ENCODE measurements at regions not wholly inside any gene's neighbourhood (a gene's known extent, or its start where the extent isn't known, plus 50 kb on each side); places are given as distances from the start of the nearest gene placed in this dataset.

DNA sequence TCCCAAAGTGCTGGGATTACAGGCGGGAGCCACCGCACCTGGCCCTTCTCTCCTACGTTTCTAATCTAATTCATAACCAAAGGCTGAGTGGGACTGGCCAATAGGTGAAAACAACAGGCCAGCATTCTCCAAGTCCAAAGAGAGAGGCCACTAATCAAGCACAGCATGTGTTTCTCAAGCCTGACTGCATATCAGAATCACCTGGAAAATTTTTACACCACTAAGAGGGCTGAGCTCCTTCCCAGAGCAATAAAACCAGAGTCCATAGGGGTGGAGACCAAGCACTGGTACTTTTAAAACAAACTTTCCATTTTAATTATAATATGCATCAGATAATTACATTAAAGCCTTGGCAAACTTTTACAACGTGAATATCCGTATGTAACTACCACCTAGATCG lies 254.4 kb downstream of the OPA1 start:
- DNase-seq (ENCODE audit: low read depth, low spot score): no peak

DNA sequence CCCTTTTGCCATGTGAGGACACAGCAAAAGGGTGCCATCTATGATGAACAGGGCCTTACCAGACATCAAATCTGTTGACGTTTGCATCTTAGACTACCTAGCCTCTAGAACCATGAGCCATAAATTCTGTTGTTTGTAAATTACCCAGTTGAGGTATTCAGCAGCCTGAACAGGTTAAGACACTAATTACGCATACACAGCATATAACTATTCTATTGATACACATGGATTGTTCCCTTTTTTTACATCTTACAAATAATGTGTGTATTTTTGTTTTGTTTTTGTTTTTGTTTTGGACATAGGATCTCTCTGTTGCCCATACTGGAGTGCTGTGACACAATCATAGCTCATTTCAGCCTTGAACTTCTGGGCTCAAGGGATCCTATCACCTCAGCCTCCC lies 255.5 kb downstream of the OPA1 start:
- no peak for DNase-seq (ENCODE audit: low read depth, low spot score)

DNA sequence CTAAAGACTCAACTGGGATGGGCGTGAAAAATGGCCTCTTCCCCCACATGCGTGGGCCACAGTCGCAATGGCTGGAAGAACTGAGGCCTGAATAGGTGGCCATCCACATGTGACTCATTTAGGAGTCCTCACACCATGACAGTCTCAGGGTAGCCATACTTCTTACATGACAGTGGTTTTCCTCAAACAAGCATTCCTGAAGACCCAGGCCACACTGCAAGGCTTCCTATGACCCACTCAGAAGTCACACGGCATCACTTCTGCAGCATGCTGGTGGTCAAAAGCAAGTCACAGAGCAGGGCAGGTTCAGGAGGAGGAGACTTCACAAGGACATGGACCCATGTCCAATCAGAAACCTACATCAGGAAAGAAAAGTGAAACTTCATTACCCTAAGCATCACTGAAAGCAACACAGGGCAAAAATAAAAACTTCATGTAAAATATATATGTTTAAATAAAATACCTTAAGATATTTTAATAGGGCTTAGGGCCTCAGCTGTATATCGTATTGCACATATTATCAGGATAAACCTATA lies 257.1 kb downstream of the OPA1 start:
- no peak for DNase-seq (ENCODE audit: low read depth, low spot score)

DNA sequence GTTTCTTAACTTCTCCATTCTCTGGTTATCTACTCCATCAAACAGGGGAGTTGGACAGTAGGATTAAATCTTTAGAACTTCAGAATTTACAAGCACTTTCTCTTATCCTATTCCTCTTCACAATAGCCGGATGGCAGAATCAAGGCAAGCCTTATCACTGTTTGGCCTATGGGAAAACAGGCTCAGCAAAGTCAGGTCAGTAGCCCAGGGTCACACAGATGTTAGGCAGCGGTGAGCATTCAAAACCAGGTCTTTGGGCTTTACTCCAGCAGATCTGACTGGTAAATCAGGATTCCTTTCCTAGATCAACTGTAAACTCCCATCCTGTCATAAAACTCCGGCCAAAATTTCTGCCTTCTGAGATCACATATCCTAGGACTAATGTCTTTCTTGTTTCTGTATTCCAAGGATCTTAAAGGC lies 258.4 kb downstream of the OPA1 start:
- DNase-seq (ENCODE audit: low read depth, low spot score): no peak

DNA sequence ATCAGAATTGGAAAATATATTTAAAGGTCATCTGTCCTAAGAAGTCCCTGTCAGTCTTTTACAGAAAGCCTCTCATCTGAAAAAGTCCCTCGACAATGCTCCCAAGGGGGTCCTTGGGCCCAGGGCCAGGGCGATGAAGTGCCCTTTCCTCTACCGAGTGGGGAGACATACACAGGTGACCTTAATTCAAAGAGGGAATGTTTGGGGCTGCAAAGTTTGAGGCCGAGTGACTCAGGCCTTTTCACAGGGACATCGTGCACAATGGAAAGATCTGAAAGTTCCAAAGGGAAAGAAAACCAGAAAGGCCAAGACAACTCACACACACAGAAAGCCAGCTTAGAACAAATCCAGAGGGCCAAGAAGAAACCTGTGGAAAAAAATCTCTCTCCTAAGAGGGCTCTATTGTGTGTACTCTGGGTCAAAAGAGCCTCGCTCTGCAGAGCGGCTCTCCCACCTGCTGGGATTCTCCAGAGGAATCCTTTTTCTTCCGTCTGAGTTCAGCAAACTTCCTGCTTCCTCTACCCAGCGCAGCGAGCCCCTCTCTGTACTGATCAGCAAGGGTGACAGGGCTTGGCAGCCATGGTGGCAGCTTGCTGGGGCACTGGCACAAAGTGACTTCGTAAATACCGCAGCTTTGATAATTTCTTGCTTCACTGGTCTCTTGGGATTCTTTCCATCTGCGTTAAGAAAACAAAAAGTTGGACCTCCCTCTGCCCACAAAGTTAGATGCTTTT lies 259.1 kb downstream of the OPA1 start:
- DNase-seq (ENCODE audit: low read depth, low spot score): no peak

DNA sequence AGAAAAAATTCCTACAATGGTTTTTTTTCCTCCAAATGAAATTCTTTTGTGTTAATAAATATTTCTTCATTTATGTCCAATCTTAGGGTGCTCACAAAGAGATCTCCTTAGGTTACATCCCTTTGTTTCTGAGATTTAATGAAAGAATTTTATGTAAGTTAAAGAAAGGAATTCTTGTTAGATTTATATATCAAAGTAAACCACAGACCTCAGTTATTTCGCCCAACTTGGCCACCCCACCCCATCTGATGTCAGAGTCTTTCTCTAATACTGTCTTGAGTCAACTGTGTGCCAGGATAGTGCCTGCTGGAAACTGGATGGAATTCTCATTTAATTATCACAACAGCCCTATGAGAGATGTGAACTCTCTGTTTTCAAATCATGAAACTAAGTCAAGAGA lies 259.9 kb downstream of the OPA1 start:
- no peak for DNase-seq (ENCODE audit: low read depth, low spot score)

DNA sequence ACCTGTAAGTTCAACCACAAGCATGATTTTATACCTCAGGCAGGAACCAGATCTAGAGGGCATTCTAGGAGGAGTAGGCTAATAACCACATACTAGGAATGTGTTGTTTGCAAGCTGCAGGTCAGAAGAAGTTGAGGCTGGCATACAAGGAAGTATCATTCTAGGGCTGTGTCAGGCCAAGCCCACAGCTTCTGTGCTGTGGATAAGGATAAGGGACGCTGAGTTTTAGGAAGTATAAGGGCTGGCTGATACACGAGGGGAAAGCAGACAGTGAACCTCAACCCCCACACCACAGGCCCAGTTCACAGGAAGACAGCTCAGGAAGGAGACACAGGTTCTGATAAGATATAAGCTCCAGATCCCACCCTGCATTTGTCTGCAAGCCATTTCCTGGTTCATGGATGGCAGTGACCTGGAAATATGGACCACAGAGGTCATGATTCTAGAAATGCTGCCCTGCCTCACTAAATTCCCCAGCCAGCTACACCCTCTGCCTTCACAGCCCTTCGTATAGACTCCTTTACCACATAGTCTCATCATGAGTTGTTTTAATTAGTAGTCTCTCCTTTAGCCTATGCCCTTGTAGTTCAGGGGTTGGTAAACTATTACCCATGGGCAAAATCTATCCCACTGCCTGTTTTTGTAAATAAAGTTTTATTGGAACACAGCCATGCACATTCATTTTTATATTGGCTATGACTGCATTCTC lies 260.7 kb downstream of the OPA1 start:
- no peak for DNase-seq (ENCODE audit: low read depth, low spot score)

DNA sequence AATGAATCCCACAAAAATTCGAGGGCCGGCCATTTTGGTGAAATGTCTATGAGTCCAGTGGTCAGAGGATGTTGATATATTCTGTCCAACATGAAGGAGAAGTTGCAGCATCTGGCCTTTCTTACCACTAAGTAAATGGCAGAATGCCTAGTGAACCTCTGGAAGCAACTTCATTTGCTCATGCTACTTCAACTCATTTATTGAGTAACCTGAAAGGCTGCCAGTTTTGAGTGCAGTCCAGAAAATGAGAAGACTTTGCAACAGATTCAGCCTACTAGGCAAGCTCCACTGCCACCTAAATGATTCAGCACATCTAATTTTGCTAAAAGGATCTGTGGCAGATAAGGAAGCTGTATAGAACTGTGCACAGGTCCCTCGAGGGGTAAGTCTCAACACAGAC lies 265.0 kb downstream of the OPA1 start:
- no peak for DNase-seq (ENCODE audit: low read depth, low spot score)

DNA sequence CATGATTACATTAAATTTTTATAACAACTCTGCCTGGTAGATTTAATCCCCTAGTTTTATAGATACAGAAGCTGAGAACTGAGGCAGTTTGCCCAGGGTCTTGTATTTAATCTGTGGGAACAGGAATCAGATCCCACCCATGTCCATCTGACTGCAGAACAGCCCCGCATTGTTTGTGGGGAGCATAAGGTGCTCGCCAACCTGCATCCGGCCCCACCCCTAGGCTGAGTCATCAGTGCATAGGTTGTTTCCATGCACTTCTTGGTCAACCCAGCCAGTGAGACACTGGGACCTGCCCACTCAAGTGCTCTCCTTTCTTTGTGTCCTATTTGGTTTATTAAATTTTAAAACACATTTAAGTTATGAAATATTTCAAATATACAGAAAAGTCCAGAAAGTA lies 266.2 kb downstream of the OPA1 start:
- DNase-seq (ENCODE audit: low read depth, low spot score): no peak

DNA sequence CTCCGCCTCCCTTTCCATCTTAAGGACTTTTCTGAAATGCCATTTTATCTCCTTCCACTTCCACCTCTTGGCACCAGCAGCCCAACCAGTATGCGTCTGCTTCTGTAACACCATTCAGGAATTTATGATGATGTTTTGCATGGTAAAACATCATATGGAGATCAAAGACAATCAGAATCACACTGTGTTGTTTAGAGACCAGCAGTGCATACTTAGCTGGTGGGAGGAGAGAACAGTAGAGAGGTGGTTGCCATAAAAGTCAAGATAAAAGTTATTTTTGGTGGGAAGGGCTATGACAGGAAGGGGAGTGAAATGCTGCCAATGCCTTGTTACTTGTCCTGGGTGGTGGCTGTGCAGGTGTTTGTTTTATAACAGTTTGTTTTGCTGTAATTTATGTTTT lies 268.0 kb downstream of the OPA1 start:
- no peak for DNase-seq (ENCODE audit: low read depth, low spot score)

DNA sequence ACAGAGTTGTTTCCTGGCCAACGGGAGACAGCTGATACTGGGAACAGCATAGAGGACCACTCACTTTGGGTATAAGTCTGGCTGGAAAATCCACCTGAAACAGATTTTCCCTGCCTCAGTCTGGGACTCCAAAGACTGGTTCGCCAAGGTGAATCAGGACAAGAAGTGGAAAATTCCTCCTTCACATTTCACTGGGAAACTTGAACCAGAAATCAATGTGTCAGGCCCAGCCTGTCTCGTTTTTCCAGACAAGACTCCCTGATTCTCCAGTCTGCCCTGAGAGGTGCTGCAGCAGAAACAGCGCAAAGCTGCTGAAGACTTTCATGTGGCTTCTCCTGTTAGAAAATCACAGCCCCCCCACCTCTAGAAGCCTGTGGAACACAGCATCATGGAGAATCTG lies 269.8 kb downstream of the OPA1 start:
- no peak for DNase-seq (ENCODE audit: low read depth, low spot score)

DNA sequence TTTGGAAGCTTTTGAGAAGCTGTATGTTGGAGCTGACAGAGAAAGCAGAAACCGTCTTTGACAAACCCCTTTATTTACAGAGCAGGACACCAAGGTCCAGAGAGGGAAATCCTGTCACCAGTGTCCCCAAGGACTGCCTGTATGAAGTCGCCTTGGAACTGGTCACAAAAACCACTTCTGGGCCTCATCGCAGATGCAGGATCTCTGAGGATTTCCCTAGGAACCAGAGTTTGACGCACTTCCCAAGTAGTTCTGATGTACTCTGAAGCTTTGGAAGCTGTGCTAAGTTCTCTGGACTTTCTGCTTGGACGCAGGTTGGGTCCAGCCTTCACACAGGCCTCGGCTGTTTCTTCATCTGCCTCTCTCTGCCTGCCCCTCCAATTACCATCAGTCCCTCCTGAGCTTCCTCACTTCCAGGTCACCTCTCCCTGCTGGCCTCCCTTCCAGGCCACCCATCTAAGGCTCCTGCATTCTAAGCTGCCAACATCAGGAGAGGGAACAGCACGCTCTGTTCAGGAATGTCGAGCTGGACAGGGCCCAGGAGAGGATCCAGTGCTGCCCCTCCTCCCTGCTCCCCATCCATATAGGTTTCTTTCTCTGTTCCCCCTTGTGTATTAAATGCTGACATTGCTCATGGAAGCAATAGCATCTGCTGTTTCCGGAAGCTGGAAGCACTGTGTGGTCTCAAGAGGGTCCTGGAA lies 270.8 kb downstream of the OPA1 start:
- DNase-seq (ENCODE audit: low read depth, low spot score): no peak

DNA sequence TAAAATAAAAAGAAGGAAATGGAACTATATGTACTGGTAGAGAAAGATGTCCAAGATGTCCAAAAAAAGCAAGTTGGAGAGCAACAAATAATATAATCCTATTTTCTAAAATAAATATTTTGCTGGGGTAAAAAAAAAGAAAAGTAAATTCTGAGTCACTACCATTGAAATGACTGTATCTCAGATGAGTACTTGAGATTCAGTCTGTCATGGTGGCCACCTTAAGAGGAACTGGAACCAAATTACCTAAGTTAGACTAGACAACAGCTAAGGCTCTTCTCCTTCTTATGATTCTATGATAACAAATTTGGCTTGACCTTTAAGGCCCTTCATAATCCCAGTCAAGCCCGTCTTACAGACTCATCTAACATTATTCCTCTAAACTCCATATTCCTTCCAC lies 270.6 kb upstream of the HES1 start:
- no peak for DNase-seq (ENCODE audit: low read depth, low spot score)

DNA sequence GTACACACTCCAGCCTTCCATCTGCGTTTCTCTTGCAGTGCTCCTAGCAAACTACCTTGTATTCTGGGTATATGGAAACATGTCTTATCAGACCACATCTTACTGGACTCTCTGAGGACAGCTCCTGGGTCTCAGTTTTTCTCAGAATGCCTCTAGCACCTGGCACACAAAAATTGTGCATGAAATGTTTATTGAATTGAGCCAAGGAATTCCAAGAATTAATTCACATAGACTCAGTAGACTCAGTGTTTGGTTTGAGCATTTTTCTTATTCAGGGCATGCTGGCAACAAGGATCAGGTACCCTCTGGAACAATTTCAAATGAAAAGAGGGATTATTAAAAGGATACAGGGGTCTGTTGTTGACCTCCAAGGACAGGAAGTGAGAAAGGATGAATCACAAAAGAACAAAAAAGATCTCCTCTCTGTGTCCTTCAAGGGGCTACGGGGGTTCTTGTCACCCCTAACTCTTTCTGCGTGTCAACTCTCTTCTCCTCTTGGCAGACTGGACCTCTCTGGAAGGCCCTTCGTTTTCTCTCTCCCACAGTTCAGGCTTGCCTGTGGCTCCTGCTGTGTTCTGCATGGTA lies 270.0 kb upstream of the HES1 start:
- no peak for DNase-seq (ENCODE audit: low read depth, low spot score)

DNA sequence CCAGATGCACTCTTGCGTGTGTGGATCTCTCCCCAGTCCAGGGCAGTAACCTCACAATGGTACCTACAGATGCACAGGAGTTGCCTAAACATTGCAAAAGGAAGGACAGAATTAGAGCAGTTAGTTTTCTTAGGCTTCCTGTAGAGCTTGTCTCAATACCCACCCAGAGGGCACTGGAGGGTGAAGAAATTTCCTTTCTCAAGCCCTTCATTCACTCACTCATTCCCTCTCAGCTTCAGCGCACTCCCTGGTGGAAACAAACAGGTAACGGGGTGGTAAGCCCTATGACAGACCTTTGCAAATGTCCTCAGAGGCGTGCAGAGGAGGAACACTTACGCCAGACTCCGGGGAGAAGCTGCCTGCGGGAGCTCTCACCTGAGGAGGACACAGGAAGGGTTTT lies 267.4 kb upstream of the HES1 start:
- DNase-seq (ENCODE audit: low read depth, low spot score): no peak

DNA sequence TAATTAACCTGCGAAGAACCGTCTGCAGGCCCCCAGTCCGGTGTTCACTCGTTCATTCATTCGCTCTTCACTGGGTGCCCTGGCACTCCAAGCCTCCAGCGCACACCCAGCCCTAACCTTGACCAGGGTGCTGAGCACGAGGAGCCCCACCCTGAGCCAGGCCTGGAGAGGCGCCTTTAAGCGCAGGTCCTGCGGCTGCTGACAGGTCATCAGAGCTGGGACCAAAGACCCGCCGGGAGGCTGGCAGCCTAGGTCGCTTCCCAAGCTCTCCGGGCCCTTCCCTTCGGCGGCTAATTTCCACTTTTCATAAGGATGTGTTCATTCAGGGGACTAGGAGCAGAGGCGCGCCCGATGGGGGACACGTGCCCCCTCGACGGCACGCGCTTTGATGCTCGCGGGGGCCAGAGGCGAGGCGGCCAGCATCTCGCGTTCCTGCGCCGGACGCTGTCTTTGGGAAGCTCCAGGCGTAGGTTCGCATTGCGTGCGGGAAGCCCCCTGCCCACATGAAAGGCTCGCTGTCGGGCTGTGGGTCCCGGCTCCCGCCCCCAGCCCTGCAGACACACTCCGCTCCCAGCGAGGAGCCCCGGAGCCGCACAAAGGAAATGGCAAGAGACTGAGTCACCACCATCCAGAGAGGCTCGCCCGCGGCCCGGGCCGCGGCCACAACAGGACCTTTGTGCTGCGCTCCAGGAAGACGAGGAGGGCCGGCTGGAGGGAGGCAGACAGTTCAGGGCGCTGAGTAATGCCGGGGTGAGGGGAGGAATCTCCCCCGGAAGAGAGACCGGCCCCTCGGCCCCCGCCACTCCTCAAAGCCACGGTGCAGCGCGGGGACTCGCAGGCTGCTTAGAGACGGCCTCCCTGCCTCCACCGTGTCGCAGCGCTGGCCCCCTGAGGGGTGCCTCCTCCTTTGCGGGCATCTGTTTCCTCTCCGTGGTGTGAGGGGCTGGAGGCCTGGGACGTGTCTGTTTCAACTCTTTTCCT lies 266.4 kb upstream of the HES1 start:
- DNase-seq (ENCODE audit: low read depth, low spot score): no peak

DNA sequence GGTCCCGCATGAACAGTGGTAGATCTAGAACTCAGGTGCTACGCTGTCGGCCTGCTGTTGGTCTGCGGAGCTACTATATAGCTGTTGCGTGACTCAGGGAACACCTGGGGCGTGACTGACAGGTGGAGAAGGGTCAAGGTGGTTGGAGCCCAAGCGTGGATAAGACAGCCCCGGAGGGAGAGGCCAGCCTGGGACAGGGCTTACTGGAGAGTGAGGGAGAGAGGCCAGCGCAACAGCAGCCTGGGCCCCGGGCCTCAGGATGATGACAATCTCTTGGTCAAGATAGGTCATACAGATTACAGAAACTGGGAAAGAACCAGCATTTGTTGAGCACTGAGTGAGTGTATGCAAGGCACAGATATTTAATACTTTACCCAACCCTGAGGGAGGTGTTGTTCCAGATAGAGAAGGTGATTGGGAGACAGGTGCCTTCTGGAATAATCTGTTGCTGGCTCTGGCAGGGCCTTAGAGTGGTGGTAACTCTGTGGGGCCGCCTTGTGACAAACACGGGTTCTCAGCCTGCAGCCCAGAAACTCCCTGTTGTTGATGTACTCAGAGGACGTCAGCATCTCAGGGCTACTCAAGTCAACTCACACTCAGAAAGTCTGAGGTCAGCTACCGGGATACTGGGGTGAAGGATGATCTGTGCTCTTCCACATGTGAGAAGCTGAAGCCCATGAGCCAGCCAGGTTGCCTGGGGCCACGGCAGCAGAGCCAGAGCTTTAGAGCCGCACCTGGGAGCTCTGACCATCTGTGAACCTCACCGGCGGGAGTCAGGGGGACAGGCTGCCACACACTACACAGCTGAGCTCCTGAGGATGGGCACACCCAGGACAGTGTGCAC lies 265.4 kb upstream of the HES1 start:
- DNase-seq (ENCODE audit: low read depth, low spot score): no peak

DNA sequence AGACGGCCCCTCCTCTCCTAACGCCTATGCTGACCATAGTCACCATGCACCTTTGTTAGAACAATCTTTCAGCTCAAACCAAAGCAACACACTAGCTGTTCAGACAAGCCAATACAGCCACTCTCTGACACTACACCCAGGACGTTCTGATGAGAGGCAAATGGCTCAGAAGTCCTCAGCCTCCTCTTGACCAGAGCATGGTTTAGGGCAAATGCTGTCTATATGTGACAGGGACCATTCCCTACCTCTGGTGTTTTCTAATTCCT lies 264.8 kb upstream of the HES1 start:
- no peak for DNase-seq (ENCODE audit: low read depth, low spot score)

DNA sequence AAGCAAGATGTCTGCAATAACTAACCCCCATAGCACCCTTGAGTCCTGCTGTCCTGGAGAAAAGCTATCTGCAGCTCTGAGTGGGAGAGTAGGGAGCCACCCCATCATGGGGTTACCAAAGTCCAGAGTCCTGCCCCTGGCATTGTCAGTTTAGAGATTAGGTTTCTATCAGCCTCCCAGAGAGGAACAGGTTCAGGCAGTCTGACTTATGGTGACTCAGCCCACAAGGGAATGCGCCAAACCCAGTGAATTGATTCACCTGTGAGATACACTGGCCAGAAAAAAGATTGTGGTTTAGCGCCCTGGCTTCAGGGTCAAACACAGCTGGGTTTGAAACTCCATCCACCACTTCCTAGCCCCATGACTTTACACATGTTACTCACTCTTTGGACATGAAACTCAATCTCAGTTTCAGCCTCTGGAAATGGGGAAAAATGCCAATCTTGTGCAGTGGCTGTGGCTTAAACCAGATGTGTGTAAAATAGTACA lies 263.6 kb upstream of the HES1 start:
- peak; percentile 69 for DNase-seq (ENCODE audit: low read depth, low spot score)

Data from smooth muscle cell of the brain vasculature (primary cell).